ENCODE measurements at regions not wholly inside any gene's neighbourhood (a gene's known extent, or its start where the extent isn't known, plus 50 kb on each side); places are given as distances from the start of the nearest gene placed in this dataset.
"Not testable (repeated sequence)": the region's sequence is repeated elsewhere in the genome, so short reads cannot be mapped to it uniquely, and the experiment has no call there.

DNA sequence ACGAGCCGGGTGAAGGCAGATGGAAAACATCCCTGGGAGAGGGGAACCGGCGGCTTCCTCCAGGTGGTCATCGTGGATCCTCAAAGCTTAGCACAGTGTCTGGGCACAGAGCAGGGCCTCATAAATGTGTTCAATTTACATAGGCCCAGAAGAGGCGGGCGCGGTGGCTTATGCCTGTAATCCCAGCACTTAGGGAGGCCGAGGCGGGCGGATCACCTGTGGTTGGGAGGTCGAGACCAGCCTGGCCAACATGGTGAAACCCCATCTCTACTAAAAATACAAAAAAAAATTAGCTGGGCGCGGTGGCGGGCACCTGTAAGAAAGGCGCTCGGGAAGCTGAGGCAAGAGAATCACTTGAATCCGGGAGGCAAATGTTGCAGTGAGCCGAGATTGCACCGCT is 71.8 kb upstream of the NUP50 start:
- TF ChIP-seq, protein P1, sequence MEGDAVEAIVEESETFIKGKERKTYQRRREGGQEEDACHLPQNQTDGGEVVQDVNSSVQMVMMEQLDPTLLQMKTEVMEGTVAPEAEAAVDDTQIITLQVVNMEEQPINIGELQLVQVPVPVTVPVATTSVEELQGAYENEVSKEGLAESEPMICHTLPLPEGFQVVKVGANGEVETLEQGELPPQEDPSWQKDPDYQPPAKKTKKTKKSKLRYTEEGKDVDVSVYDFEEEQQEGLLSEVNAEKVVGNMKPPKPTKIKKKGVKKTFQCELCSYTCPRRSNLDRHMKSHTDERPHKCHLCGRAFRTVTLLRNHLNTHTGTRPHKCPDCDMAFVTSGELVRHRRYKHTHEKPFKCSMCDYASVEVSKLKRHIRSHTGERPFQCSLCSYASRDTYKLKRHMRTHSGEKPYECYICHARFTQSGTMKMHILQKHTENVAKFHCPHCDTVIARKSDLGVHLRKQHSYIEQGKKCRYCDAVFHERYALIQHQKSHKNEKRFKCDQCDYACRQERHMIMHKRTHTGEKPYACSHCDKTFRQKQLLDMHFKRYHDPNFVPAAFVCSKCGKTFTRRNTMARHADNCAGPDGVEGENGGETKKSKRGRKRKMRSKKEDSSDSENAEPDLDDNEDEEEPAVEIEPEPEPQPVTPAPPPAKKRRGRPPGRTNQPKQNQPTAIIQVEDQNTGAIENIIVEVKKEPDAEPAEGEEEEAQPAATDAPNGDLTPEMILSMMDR (conservative IDR thresholded peaks at IDR 0.05): not testable (repeated sequence)
- TF ChIP-seq ZFX (IDR thresholded peaks at IDR 0.05): not testable (repeated sequence)

All from C4-2B (cell line).